PC-3 (cell line): ENCODE measurements at regions not wholly inside any gene's neighbourhood (a gene's known extent, or its start where the extent isn't known, plus 50 kb on each side); places are given as distances from the start of the nearest gene placed in this dataset.

Experiments used
- ATAC-seq: fragments of 200-7000 bp; cut with Tn5 transposase; 2 replicates; pipeline ENCODE4 v1.9.1; 2020; ENCODE audit warnings: mild to moderate bottlenecking, moderate library complexity
- BruUV-seq: library from RNA; stranded (reverse); fragments of 400-500 nt; replicated peaks from 2 replicates; lab custom pipeline; 2021; lab: Mats Ljungman, UMichigan
- CTCF ChIA-PET: fragments of 300-600 bp; sonication (Branson Sonifier 250); formaldehyde crosslinking; loops from one replicate; lab custom pipeline; 2022; ENCODE audit warnings: antibody characterized with exemption; lab: Charles Lee
- POLR2A ChIA-PET: fragments of 300-600 bp; sonication (Branson Sonifier 250); formaldehyde crosslinking; loops from one replicate; lab custom pipeline; 2022; ENCODE audit warnings: antibody characterized with exemption; ENCODE audit not compliant: unreplicated experiment; lab: Charles Lee
- DNase-seq: peaks from one replicate; pipeline ENCODE4 v3.0.0-alpha.2; 2015
- H2AFZ ChIP-seq: fragments of 300-600 bp; sonication (generic); 2 replicates; pipeline ENCODE4 v1.6.0; 2016; ENCODE audit warnings: antibody characterized with exemption, low read length
- H3F3A ChIP-seq: fragments of 300-600 bp; sonication (generic); one replicate; pipeline ENCODE4 v1.6.0; 2017; ENCODE audit warnings: antibody characterized with exemption, low read length, control low read depth, mild to moderate bottlenecking; ENCODE audit not compliant: unreplicated experiment
- H3K27ac ChIP-seq: fragments of 300-600 bp; sonication (generic); 2 replicates; pipeline ENCODE4 v1.5.1; 2016; ENCODE audit warnings: mild to moderate bottlenecking, low read length
- H3K27me3 ChIP-seq: fragments of 300-600 bp; sonication (generic); 2 replicates; pipeline ENCODE4 v1.6.1; 2016; ENCODE audit warnings: low read length, mixed read lengths
- H3K36me3 ChIP-seq: fragments of 300-600 bp; sonication (generic); 2 replicates; pipeline ENCODE4 v1.6.1; 2016; ENCODE audit warnings: low read depth, mixed run types, low read length, mixed read lengths
- H3K4me1 ChIP-seq: fragments of 300-600 bp; sonication (generic); 2 replicates; pipeline ENCODE4 v1.5.1; 2016; ENCODE audit warnings: low read length; ENCODE audit not compliant: insufficient read depth
- H3K4me2 ChIP-seq: fragments of 300-600 bp; sonication (generic); 2 replicates; pipeline ENCODE4 v1.6.0; 2016; ENCODE audit warnings: low read length
- H3K4me3 ChIP-seq: fragments of 300-600 bp; sonication (generic); 2 replicates; pipeline ENCODE4 v1.5.1; 2016; ENCODE audit warnings: mild to moderate bottlenecking, low read length, mixed read lengths
- H3K79me2 ChIP-seq: fragments of 300-600 bp; sonication (generic); 2 replicates; pipeline ENCODE4 v1.6.1; 2017; ENCODE audit warnings: low read length, mixed read lengths
- H3K9ac ChIP-seq: fragments of 300-600 bp; sonication (generic); 2 replicates; pipeline ENCODE4 v1.6.0; 2016; ENCODE audit warnings: mild to moderate bottlenecking, low read length
- H3K9me2 ChIP-seq: fragments of 300-600 bp; sonication (generic); replicated peaks from 2 replicates; pipeline ENCODE4 v1.6.1; 2016; ENCODE audit warnings: mixed run types, low read length, mixed read lengths
- H3K9me3 ChIP-seq: fragments of 300-600 bp; sonication (generic); 2 replicates; pipeline ENCODE4 v1.6.1; 2016; ENCODE audit warnings: low read length, mixed read lengths
- H4K20me1 ChIP-seq: fragments of 300-600 bp; sonication (generic); 2 replicates; pipeline ENCODE4 v1.6.1; 2016; ENCODE audit warnings: low read length, mixed read lengths
- EZH2 ChIP-seq: fragments of 300-600 bp; sonication (generic); IDR thresholded peaks from one replicate; pipeline ENCODE4 v1.6.1; 2017; ENCODE audit warnings: antibody characterized with exemption, mild to moderate bottlenecking, low read length; ENCODE audit not compliant: unreplicated experiment
- EZH2phosphoT487 ChIP-seq: fragments of 300-600 bp; sonication (generic); IDR thresholded peaks from 2 replicates; pipeline ENCODE4 v1.6.1; 2018; ENCODE audit warnings: mild to moderate bottlenecking, antibody characterized with exemption, low read length, borderline replicate concordance
- intact Hi-C: fragments of 100-400 bp; cut with micrococcal nuclease; formaldehyde crosslinking; loops from 2 replicates; pipeline ENCODE4 v1.9.0; 2023
- TF ChIP-seq, protein P1 (sequence below): fragments of 300-600 bp; sonication (generic); conservative IDR thresholded peaks from 2 replicates; pipeline ENCODE4 v1.5.1; 2017; ENCODE audit warnings: antibody characterized with exemption, low read depth, mild to moderate bottlenecking, low read length

DNA sequence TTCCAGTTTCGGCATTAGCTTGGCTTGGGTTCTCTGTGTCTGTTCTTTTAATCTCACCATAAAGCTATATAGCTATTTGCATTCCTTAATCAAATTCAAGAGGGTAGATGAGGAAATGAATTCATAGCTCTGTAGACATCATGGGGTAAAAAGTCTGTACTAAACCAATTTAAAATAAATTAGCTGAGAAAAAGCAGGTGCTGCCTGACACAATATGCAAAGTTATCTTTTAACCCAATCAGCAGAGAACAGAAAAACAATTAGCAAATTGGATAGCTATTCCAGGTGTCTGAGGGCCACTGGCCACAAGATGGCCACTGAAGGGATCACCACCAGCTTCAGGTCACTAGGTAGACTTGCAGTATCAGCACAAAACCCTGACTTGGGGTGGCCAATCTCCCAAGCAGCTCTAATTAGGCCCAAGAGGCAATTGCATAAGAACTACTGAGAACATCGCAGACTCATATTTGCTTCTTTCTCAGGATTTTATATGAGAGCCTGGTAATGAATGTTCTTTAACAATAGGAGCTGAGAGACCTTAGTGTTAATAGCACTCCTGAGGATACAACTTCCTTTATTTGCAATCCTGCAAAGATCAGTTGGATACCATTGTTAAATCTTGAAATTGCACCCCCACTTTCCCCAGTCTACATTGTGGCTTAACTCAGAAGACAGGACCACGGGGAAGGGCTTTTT, 494.3 kb downstream of the PDCD6IP start:
- H3F3A ChIP-seq, result no peaks in the 10 kb centered on the region
- DNase-seq (no peak), ATAC-seq (no peak)
- no TSS peak for BruUV-seq
- no peaks in the 10 kb centered on the region for H3K9me3 ChIP-seq
- H3K9me2 ChIP-seq, result no peaks in the 10 kb centered on the region
- intact Hi-C loops, result no loop called here
- H3K4me1 ChIP-seq, result no peaks in the 10 kb centered on the region
- no peak overlapping the region for H3K27ac ChIP-seq
- H4K20me1 ChIP-seq, result no peaks in the 10 kb centered on the region
- no peak overlapping the region for H3K9ac ChIP-seq
- no peaks in the 10 kb centered on the region for H3K36me3 ChIP-seq
- ChIA-PET POLR2A (no interaction called here), CTCF (no interaction called here)
- no peak overlapping the region for H3K4me2 ChIP-seq
- no peak overlapping the region for H2AFZ ChIP-seq
- H3K79me2 ChIP-seq, result no peaks in the 10 kb centered on the region
- H3K4me3 ChIP-seq, result no peak overlapping the region
- TF ChIP-seq EZH2phosphoT487 (no peak), EZH2 (no peak)
- TF ChIP-seq, protein P1, sequence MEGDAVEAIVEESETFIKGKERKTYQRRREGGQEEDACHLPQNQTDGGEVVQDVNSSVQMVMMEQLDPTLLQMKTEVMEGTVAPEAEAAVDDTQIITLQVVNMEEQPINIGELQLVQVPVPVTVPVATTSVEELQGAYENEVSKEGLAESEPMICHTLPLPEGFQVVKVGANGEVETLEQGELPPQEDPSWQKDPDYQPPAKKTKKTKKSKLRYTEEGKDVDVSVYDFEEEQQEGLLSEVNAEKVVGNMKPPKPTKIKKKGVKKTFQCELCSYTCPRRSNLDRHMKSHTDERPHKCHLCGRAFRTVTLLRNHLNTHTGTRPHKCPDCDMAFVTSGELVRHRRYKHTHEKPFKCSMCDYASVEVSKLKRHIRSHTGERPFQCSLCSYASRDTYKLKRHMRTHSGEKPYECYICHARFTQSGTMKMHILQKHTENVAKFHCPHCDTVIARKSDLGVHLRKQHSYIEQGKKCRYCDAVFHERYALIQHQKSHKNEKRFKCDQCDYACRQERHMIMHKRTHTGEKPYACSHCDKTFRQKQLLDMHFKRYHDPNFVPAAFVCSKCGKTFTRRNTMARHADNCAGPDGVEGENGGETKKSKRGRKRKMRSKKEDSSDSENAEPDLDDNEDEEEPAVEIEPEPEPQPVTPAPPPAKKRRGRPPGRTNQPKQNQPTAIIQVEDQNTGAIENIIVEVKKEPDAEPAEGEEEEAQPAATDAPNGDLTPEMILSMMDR, result no peak
- no peaks in the 10 kb centered on the region for H3K27me3 ChIP-seq

DNA sequence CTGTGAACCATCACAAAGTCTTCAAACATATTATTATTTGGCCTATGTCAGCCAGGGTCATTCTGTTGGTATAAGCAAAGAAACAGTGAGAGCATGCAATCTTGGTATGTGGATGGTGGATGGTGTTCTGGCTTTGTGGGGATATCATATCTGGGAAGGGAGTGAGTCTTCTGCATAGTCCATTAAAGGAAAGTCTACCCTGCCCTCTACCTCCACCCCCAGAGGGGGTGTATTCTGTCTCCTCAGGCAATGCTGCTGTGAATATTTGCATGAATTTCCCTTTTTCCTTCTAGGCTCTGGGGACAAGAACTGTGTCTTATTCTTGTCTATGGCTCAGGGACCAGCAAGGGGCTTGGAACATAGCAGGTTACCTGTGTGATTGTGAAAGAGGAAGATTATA, 495.8 kb downstream of the PDCD6IP start:
- ChIA-PET POLR2A (no interaction called here), CTCF (no interaction called here)
- no peak for DNase-seq
- H3F3A ChIP-seq, result no peaks in the 10 kb centered on the region
- no peak overlapping the region for H3K27ac ChIP-seq
- ATAC-seq, result no peak
- BruUV-seq, result no TSS peak
- TF ChIP-seq EZH2phosphoT487, result no peak
- TF ChIP-seq EZH2, result no peak
- TF ChIP-seq, protein P1, result no peak
- no peak overlapping the region for H2AFZ ChIP-seq
- no peaks in the 10 kb centered on the region for H4K20me1 ChIP-seq
- no peak overlapping the region for H3K4me3 ChIP-seq
- no peaks in the 10 kb centered on the region for H3K9me3 ChIP-seq
- H3K36me3 ChIP-seq, result no peaks in the 10 kb centered on the region
- H3K4me2 ChIP-seq, result no peak overlapping the region
- no peaks in the 10 kb centered on the region for H3K79me2 ChIP-seq
- no peak overlapping the region for H3K9ac ChIP-seq
- H3K9me2 ChIP-seq, result no peaks in the 10 kb centered on the region
- H3K27me3 ChIP-seq, result no peaks in the 10 kb centered on the region
- intact Hi-C loops, result no loop called here
- H3K4me1 ChIP-seq, result no peaks in the 10 kb centered on the region

DNA sequence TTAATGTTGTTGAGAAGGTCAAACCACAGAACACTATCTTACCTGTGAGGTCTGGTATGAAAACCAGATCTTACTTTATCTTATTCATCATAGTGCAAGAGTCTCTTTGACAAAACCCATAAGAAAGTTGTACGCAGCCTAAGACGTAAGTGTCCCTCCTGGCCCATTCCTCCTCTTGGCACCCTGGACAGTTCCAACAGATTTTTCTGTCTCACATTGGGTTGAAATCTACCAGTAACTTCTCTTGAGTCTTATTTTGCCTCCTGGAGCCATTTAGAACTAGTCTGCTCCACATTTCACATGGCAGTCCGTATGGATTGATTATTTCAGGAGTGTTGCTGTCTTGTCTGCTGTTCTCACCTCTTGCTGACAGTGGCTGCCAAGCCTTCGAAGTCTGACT, 498.4 kb downstream of the PDCD6IP start:
- Histone ChIP-seq H3K4me1 (no peaks in the 10 kb centered on the region), H3K9ac (no peak overlapping the region), H3K27me3 (no peaks in the 10 kb centered on the region), H3K79me2 (no peaks in the 10 kb centered on the region), H2AFZ (no peak overlapping the region), H3F3A (no peaks in the 10 kb centered on the region), H3K9me3 (no peaks in the 10 kb centered on the region), H4K20me1 (no peaks in the 10 kb centered on the region), H3K9me2 (no peaks in the 10 kb centered on the region), H3K4me3 (no peak overlapping the region), H3K27ac (no peak overlapping the region), H3K36me3 (no peaks in the 10 kb centered on the region), H3K4me2 (no peak overlapping the region)
- ATAC-seq (no peak), DNase-seq (no peak)
- POLR2A ChIA-PET, result no interaction called here
- no TSS peak for BruUV-seq
- TF ChIP-seq, protein P1, result no peak
- TF ChIP-seq EZH2, result no peak
- TF ChIP-seq EZH2phosphoT487, result no peak
- intact Hi-C loops, result no loop called here
- CTCF ChIA-PET, result no interaction called here
